ENCODE measurements at regions not wholly inside any gene's neighbourhood (a gene's known extent, or its start where the extent isn't known, plus 50 kb on each side); places are given as distances from the start of the nearest gene placed in this dataset.

GRCh38 chr16:55265926-55266325 is 58.1 kb upstream of the IRX6 start:
- DNase-seq (ENCODE audit: low read depth) = no peak

GRCh38 chr16:55271945-55272513 is 52.0 kb upstream of the IRX6 start:
- no peak for DNase-seq (ENCODE audit: low read depth)

- DNase-seq (ENCODE audit: low read depth) = no peak
Measured at GRCh38 chr16:55272744-55273143, 51.3 kb upstream of the IRX6 start.

- no peak for DNase-seq (ENCODE audit: low read depth)
Measured at GRCh38 chr16:55273356-55273755, 50.6 kb upstream of the IRX6 start.

- DNase-seq (ENCODE audit: low read depth) = no peak
Measured at GRCh38 chr16:55273959-55274358, 50.0 kb upstream of the IRX6 start.
